ENCODE measurements at regions not wholly inside any gene's neighbourhood (a gene's known extent, or its start where the extent isn't known, plus 50 kb on each side); places are given as distances from the start of the nearest gene placed in this dataset.
"Not testable (repeated sequence)": the region's sequence is repeated elsewhere in the genome, so short reads cannot be mapped to it uniquely, and the experiment has no call there.

DNA sequence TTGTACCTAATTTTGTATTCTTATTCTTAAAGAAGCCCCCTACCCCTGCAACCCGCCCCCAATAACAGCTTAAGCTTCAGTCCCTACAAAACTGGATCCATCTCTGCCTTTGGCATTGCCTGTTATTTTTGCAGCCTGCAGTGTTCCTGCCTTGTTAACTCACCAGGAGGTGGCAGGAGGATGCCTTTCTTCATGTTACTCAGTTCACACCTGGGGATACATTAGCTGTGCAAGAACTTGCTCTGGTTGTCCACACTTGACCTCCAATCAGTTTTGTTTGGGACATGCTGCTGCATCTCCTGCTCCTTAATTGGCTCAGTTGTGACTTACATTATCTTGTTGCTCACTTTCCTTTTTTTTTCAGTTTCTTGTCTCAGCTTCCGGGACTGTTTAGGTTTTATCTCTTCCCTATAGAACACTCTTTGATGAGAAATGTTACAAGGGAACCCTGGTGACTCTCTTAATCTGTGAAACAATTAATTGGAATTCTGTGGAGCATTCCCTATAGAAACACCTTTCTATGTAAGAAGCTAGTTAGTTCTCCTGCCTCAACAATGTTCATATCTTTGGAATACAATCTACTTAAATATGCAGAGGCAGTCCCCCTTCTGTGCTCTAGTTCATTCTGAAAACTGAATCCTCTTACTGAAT, 467.7 kb upstream of the ACO1 start:
- intact Hi-C loops (cut with DNase I), result no loop called here
- DNase-seq, result no peak
- TF ChIP-seq, protein P1, sequence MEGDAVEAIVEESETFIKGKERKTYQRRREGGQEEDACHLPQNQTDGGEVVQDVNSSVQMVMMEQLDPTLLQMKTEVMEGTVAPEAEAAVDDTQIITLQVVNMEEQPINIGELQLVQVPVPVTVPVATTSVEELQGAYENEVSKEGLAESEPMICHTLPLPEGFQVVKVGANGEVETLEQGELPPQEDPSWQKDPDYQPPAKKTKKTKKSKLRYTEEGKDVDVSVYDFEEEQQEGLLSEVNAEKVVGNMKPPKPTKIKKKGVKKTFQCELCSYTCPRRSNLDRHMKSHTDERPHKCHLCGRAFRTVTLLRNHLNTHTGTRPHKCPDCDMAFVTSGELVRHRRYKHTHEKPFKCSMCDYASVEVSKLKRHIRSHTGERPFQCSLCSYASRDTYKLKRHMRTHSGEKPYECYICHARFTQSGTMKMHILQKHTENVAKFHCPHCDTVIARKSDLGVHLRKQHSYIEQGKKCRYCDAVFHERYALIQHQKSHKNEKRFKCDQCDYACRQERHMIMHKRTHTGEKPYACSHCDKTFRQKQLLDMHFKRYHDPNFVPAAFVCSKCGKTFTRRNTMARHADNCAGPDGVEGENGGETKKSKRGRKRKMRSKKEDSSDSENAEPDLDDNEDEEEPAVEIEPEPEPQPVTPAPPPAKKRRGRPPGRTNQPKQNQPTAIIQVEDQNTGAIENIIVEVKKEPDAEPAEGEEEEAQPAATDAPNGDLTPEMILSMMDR (IDR thresholded peaks at IDR 0.05), result no peak

DNA sequence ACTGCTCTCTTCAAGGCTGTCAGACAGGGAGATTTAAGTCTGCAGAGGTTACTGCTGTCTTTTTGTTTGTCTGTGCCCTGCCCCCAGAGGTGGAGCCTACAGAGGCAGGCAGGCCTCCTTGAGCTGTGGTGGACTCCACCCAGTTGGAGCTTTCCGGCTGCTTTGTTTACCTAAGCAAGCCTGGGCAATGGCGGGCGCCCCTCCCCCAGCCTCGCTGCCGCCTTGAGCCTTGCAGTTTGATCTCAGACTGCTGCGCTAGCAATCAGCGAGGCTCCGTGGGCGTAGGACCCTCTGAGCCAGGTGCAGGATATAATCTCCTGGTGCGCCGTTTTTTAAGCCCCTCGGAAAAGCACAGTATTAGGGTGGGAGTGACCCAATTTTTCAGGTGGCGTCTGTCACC, 446.7 kb upstream of the ACO1 start:
- H3K4me3 ChIP-seq; H3K4me1 ChIP-seq; H3K27ac ChIP-seq; DNase-seq; intact Hi-C loops (cut with DNase I); H3K36me3 ChIP-seq; H3K27me3 ChIP-seq; ATAC-seq; H3K9me3 ChIP-seq: not testable (repeated sequence)

More for the DNA sequence above, 467.7 kb upstream of the ACO1 start:
- ATAC-seq, result no peak
- Histone ChIP-seq H3K27me3 (no peaks in the 10 kb centered on the region), H3K4me3 (no peak overlapping the region), H3K27ac (no peak overlapping the region), H3K36me3 (no peaks in the 10 kb centered on the region), H3K9me3 (no peaks in the 10 kb centered on the region), H3K4me1 (no peaks in the 10 kb centered on the region)

DNA sequence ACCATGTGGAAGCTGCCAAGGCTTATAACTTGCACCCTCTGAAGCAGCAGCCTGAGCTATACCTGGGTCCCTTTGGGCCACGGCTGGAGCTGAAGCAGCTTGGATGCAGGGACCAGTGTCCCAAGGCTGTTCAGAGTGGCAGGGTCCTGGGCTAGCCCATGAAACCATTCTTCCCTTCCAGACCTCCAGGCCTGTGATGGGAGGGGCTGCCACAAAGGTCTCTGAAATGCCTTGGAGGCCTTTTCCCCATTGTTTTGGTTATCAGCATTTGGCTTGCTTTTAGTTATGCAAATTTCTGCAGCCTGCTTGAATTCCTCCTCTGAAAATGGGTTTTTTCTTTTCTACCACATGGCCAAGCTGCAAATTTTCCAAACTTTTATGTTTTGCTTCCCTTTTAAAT, 433.7 kb upstream of the ACO1 start:
- no peaks in the 10 kb centered on the region for H3K27me3 ChIP-seq
- peaks cover under 1% of the 10 kb centered on the region for H3K9me3 ChIP-seq
- H3K27ac ChIP-seq, result no peak overlapping the region
- no peaks in the 10 kb centered on the region for H3K36me3 ChIP-seq
- TF ChIP-seq, protein P1 (IDR thresholded peaks at IDR 0.05), result no peak
- no peaks in the 10 kb centered on the region for H3K4me1 ChIP-seq
- no peak for DNase-seq
- no peak for ATAC-seq
- intact Hi-C loops (cut with DNase I), result no loop called here
- H3K4me3 ChIP-seq, result no peak overlapping the region

DNA sequence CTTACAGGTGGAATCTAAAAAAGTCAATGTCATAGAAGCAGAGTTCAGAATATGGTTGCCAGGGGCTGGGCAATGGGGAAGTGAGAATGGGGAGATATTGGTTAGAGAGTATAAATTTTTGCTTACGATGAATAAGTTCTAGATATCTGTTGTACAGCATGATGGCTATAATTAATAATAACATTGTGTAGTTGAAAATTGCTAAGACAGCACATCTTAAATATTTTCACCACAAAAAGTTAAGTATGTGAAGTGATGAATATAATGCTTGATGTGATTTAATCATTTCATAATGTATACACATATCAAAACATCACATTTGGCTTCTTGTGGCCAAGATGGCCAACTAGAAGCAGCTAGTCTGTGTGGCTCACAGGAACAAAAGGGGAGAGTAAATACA, 425.9 kb upstream of the ACO1 start:
- no peak overlapping the region for H3K27ac ChIP-seq
- H3K9me3 ChIP-seq, result peaks cover 12% of the 10 kb centered on the region
- DNase-seq (no peak), ATAC-seq (no peak)
- H3K4me1 ChIP-seq, result no peaks in the 10 kb centered on the region
- TF ChIP-seq, protein P1 (IDR thresholded peaks at IDR 0.05), result no peak
- no peak overlapping the region for H3K4me3 ChIP-seq
- intact Hi-C loops (cut with DNase I), result no loop called here
- no peaks in the 10 kb centered on the region for H3K36me3 ChIP-seq
- H3K27me3 ChIP-seq, result no peaks in the 10 kb centered on the region

DNA sequence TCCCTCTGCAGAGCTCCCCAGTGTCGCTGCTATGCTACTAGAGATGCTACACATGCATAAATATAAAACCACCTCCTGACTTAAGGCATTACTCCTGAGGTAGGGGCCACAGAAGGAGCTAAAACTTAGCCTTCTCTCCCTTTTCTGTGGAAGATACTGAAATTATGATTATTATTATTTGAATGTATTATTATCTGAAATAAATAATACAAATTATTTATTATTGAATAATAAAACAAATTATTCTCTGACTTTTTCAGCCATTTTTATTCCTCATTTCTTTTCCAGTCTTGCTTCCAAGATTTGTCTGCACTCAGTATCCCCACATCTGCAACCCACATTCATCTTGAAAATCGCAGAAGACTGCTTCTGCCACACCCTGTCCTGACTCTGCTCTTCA, 414.9 kb upstream of the ACO1 start:
- ATAC-seq (no peak), DNase-seq (no peak)
- Histone ChIP-seq H3K27ac (no peak overlapping the region), H3K36me3 (no peaks in the 10 kb centered on the region), H3K4me3 (no peak overlapping the region), H3K9me3 (no peaks in the 10 kb centered on the region), H3K27me3 (no peaks in the 10 kb centered on the region), H3K4me1 (no peaks in the 10 kb centered on the region)
- TF ChIP-seq, protein P1 (IDR thresholded peaks at IDR 0.05), result no peak
- intact Hi-C loops (cut with DNase I), result no loop called here

DNA sequence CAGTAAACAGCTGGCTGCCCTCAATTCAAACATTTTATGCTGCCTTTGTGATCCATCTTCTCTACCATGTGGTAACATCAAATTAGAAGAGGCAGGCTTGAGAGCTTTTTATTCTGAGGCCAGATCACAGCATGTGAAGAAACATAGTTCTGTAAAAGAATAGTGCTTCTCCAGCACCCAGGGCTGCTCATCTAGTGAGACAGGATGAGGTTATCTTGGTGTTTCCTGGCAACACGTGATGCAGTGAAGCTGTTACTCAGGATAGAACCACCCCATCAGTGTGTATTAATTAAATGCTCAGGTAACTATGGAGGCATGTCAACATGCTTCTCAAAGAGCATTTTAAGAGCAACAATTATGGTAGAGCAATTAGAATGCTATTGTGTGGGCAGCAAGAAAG, 400.5 kb upstream of the ACO1 start:
- DNase-seq (no peak), ATAC-seq (no peak)
- intact Hi-C loops (cut with DNase I), result no loop called here
- H3K27me3 ChIP-seq, result no peaks in the 10 kb centered on the region
- no peaks in the 10 kb centered on the region for H3K36me3 ChIP-seq
- no peak overlapping the region for H3K27ac ChIP-seq
- TF ChIP-seq, protein P1 (IDR thresholded peaks at IDR 0.05), result no peak
- no peaks in the 10 kb centered on the region for H3K4me1 ChIP-seq
- no peak overlapping the region for H3K4me3 ChIP-seq
- H3K9me3 ChIP-seq, result peaks cover 4% of the 10 kb centered on the region
